K562 (cell line): ENCODE measurements at regions not wholly inside any gene's neighbourhood (a gene's known extent, or its start where the extent isn't known, plus 50 kb on each side); places are given as distances from the start of the nearest gene placed in this dataset.

Experiments
- ATAC-seq: fragments of 200-7000 bp; cut with Tn5 transposase; 3 replicates; pipeline ENCODE4 v1.9.1; 2020; ENCODE audit warnings: moderate library complexity
- BruUV-seq: library from RNA; stranded (reverse); fragments of 400-500 nt; replicated peaks from 2 replicates; lab custom pipeline; 2021; lab: Mats Ljungman, UMichigan
- CTCF ChIA-PET: fragments of 300-600 bp; formaldehyde crosslinking; extraction: SDS; loops from one replicate; lab custom pipeline; 2021; ENCODE audit warnings: low intra/inter-chr PET ratio; lab: Yijun Ruan, JAX
- POLR2A ChIA-PET: fragments of 300-600, 350-650 bp; sonication (Branson Sonifier 250); formaldehyde crosslinking; extraction: SDS; loops from one replicate; lab custom pipeline; 2021; ENCODE audit warnings: antibody characterized with exemption, inconsistent platforms; lab: Yijun Ruan, JAX
- DNase-seq, 4 experiments: peaks; one replicate each; pipeline versions ENCODE4 v3.0.0 to v3.0.0-alpha.2; 2011 to 2018; ENCODE audit warnings: low spot score in 3 of 4, mixed read lengths in 3 of 4; ENCODE audit errors: extremely low read depth in 1 of 4
- FAIRE-seq: peaks from 2 replicates; lab custom pipeline; 2011; peaks lifted over from hg19 to GRCh38; lab: Jason Lieb, UNC
- H2AFZ ChIP-seq: 2 replicates; pipeline ENCODE4 v1.6.0; 2011; ENCODE audit warnings: low read depth, low read length, control low read depth, inconsistent platforms
- H3K27ac ChIP-seq: fragments of 200-600 bp; 3 replicates; pipeline ENCODE4 v1.8.0; 2011; ENCODE audit warnings: low read depth, mild to moderate bottlenecking, control low read depth, inconsistent platforms, low read length, moderate library complexity, mixed read lengths; ENCODE audit errors: extremely low read depth
- H3K27me3 ChIP-seq, 2 experiments: fragments of 300-600 bp in 1 of 2; 2 replicates in 1 of 2; 3 replicates in 1 of 2; pipeline versions ENCODE4 v1.6.0 to v1.8.0; 2011; ENCODE audit warnings: inconsistent platforms in 2 of 2, low read length in 2 of 2, mild to moderate bottlenecking in 1 of 2, mixed read lengths in 1 of 2, moderate library complexity in 1 of 2; ENCODE audit not compliant: control insufficient read depth in 2 of 2, insufficient read depth in 2 of 2
- H3K36me3 ChIP-seq: fragments of 300-600 bp; 3 replicates; pipeline ENCODE4 v1.8.0; 2011; ENCODE audit warnings: mild to moderate bottlenecking, low read length, inconsistent platforms; ENCODE audit not compliant: control insufficient read depth, insufficient read depth
- H3K4me1 ChIP-seq, 2 experiments: fragments of 200-600 bp in 1 of 2; replicated peaks in 1 of 2; 2 replicates in 1 of 2; 3 replicates in 1 of 2; pipeline versions ENCODE4 v1.5.1 to v1.8.0; 2011; ENCODE audit warnings: inconsistent platforms in 2 of 2, low read length in 2 of 2, mild to moderate bottlenecking in 1 of 2, mixed read lengths in 1 of 2, moderate library complexity in 1 of 2; ENCODE audit not compliant: control insufficient read depth in 2 of 2, insufficient read depth in 2 of 2
- H3K4me2 ChIP-seq: 2 replicates; pipeline ENCODE4 v1.6.1; 2011; ENCODE audit warnings: low read length, control low read depth, inconsistent platforms, mixed read lengths; ENCODE audit not compliant: insufficient read depth
- H3K4me3 ChIP-seq: fragments of 200-600 bp; sonication (generic), shearing (Covaris generic); 2 replicates; pipeline ENCODE4 v1.5.1; 2016; ENCODE audit warnings: control low read depth, inconsistent platforms
- H3K79me2 ChIP-seq: fragments of 200-600 bp; 3 replicates; pipeline ENCODE4 v1.8.0; 2011; ENCODE audit warnings: low read length, inconsistent platforms; ENCODE audit not compliant: control insufficient read depth, insufficient read depth
- H3K9ac ChIP-seq, 2 experiments: 2 replicates each; pipeline versions ENCODE4 v1.6.0 to v1.6.1; 2011; ENCODE audit warnings: low read depth in 2 of 2, low read length in 2 of 2, control low read depth in 1 of 2, inconsistent platforms in 1 of 2, mild to moderate bottlenecking in 1 of 2, mixed read lengths in 1 of 2; ENCODE audit not compliant: insufficient read depth in 1 of 2
- H3K9me1 ChIP-seq: one replicate; pipeline ENCODE4 v1.6.0; 2011; ENCODE audit warnings: inconsistent platforms, mild to moderate bottlenecking, low read length, moderate library complexity; ENCODE audit not compliant: control insufficient read depth, insufficient read depth
- H3K9me3 ChIP-seq: replicated peaks from 2 replicates; pipeline ENCODE4 v1.5.1; 2011; ENCODE audit warnings: low read depth, low read length, inconsistent platforms; ENCODE audit not compliant: control insufficient read depth, insufficient read depth
- H4K20me1 ChIP-seq: replicated peaks from 2 replicates; pipeline ENCODE4 v1.6.1; 2011; ENCODE audit warnings: low read length, inconsistent platforms, mixed read lengths; ENCODE audit not compliant: control insufficient read depth, insufficient read depth
- ARID4B ChIP-seq: sonication (generic); formaldehyde crosslinking; IDR thresholded peaks from 2 replicates; pipeline ENCODE4 v1.8.0; 2022; ENCODE audit warnings: mild to moderate bottlenecking, missing genetic modification reagents
- BRF1 ChIP-seq: IDR thresholded peaks from 3 replicates; pipeline ENCODE4 v1.6.1; 2011; ENCODE audit warnings: borderline replicate concordance, mild to moderate bottlenecking; ENCODE audit not compliant: insufficient read length; ENCODE audit errors: extremely low read depth
- HOXB6 ChIP-seq: fragments of 250-450 bp; sonication (Bioruptor Pico); IDR thresholded peaks from 2 replicates; pipeline ENCODE4 v1.5.1; 2022; ENCODE audit warnings: mild to moderate bottlenecking, borderline replicate concordance
- KLF10 ChIP-seq: fragments of 250-450 bp; sonication (Bioruptor Pico); IDR thresholded peaks from 2 replicates; pipeline ENCODE4 v1.6.1; 2021; ENCODE audit warnings: matching md5 sums
- MECOM ChIP-seq: fragments of 250-450 bp; sonication (Bioruptor Pico); IDR thresholded peaks from 2 replicates; pipeline ENCODE4 v1.8.0; 2022; ENCODE audit warnings: inconsistent platforms
- PHF21A ChIP-seq: fragments of 450-650 bp; IDR thresholded peaks from 2 replicates; pipeline ENCODE4 v1.6.1; 2017; ENCODE audit warnings: low read depth, borderline replicate concordance
- PHF8 ChIP-seq: fragments of 200-600 bp; sonication (generic); IDR thresholded peaks from 2 replicates; pipeline ENCODE4 v1.6.1; 2012; ENCODE audit warnings: mixed run types, mild to moderate bottlenecking, inconsistent platforms, low read length, moderate library complexity, borderline replicate concordance
- TBL1XR1 ChIP-seq, 2 experiments: IDR thresholded peaks; 2 replicates each; pipeline ENCODE4 v1.6.1; 2012; ENCODE audit warnings: improper control_type of control experiment in 2 of 2, low read length in 2 of 2, mild to moderate bottlenecking in 1 of 2
- XRCC3 ChIP-seq: fragments of 450-650 bp; IDR thresholded peaks from 2 replicates; pipeline ENCODE4 v1.6.1; 2017; ENCODE audit warnings: mild to moderate bottlenecking, moderate library complexity
- ZNF3 ChIP-seq: fragments of 250-450 bp; sonication (Bioruptor Pico); IDR thresholded peaks from 2 replicates; pipeline ENCODE4 v1.5.0; 2021; ENCODE audit warnings: mild to moderate bottlenecking, moderate library complexity
- ZNF583 ChIP-seq: fragments of 250-450 bp; sonication (Bioruptor Pico); IDR thresholded peaks from 2 replicates; pipeline ENCODE4 v1.4.0; 2020
- WGBS: fragments of 100-300 bp; shearing (Covaris generic); methylation state at CpG from one replicate; pipeline ENCODE4 v1.1.6; 2016; ENCODE audit warnings: low coverage, mixed read lengths; ENCODE audit not compliant: insufficient coverage; ENCODE audit errors: missing lambda C conversion rate; 5-methylcytosine and 5-hydroxymethylcytosine counted together
- in situ Hi-C: fragments of 300-500 bp; cut with MboI; formaldehyde crosslinking; loops from 4 replicates; pipeline ENCODE4 v1.15.0; 2018; ENCODE audit warnings: inconsistent platforms, mixed read lengths
- intact Hi-C: fragments of 100-400 bp; cut with micrococcal nuclease; formaldehyde crosslinking; loops from 2 replicates; pipeline ENCODE4 v1.14.2; 2022
- TF ChIP-seq, protein P1 (sequence below): fragments of 250-450 bp; sonication (Bioruptor Pico); IDR thresholded peaks from 2 replicates; pipeline ENCODE4 v1.5.0; 2022; ENCODE audit warnings: mild to moderate bottlenecking

GRCh38 chr3:65017359-65017758 lies 329.6 kb upstream of the ADAMTS9 start:
- Histone ChIP-seq H3K79me2 (no peaks in the 10 kb centered on the region), H3K9ac (no peak overlapping the region), H3K4me1 (peaks cover 0 to 22% of the 10 kb centered on the region in 2 experiments; a peak in 2 of 5 replicates), H3K4me2 (no peak overlapping the region), H3K36me3 (no peaks in the 10 kb centered on the region), H2AFZ (no peak overlapping the region), H4K20me1 (no peaks in the 10 kb centered on the region), H3K9me3 (no peaks in the 10 kb centered on the region; the same call in 1 of the 2 replicates), H3K9me1 (no peaks in the 10 kb centered on the region), H3K4me3 (no peak overlapping the region), H3K27me3 (no peaks in the 10 kb centered on the region), H3K27ac (no peak overlapping the region)
- BruUV-seq = no TSS peak
- 13% methylated on average over 1 of the region's 1 CpG for WGBS
- in situ Hi-C loops = no loop called here
- ChIA-PET POLR2A (no interaction called here), CTCF (no interaction called here)
- TF ChIP-seq XRCC3 = no peak
- no peak for TF ChIP-seq HOXB6 (CRISPR knock-in tag)
- TF ChIP-seq MECOM (CRISPR knock-in tag) = no peak
- TF ChIP-seq PHF8 = no peak
- TF ChIP-seq ZNF3 = no peak
- TF ChIP-seq KLF10 = no peak
- ATAC-seq (no peak), FAIRE-seq (no peak), DNase-seq (no peak)
- intact Hi-C loops = no loop called here

DNA sequence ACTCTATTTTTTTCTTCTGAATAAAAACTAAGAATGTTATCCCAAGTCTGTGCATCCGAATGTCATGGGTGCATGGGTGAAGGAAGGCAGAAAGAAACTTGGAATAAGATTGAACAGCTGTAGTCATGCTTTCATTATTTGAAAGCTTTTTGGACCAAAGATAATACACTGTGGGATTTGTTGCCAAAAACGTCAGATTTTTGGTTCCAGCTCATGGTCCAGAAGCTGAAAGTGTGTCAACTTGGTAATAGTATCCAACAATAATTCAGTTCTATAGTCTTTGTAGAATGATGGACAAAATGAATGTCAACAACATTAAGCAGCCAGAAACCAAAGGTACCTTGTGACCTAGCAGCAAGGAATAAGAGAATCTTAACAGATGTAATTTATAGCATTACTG lies 327.9 kb upstream of the ADAMTS9 start:
- Histone ChIP-seq H3K9me3 (no peaks in the 10 kb centered on the region; the same call in 1 of the 2 replicates), H3K27ac (no peak overlapping the region), H3K4me2 (no peak overlapping the region), H3K4me1 (peaks cover 0 to 22% of the 10 kb centered on the region in 2 experiments; a peak in 2 of 5 replicates), H3K79me2 (no peaks in the 10 kb centered on the region), H3K27me3 (no peaks in the 10 kb centered on the region), H3K9me1 (no peaks in the 10 kb centered on the region), H3K4me3 (no peak overlapping the region), H3K9ac (no peak overlapping the region), H2AFZ (no peak overlapping the region), H4K20me1 (no peaks in the 10 kb centered on the region), H3K36me3 (no peaks in the 10 kb centered on the region)
- no TSS peak for BruUV-seq
- WGBS = 24% methylated on average over 2 of the region's 2 CpGs
- POLR2A ChIA-PET = no interaction called here
- ATAC-seq = no peak
- FAIRE-seq = no peak
- no peak for DNase-seq
- in situ Hi-C loops (no loop called here), intact Hi-C loops (no loop called here)
- CTCF ChIA-PET = no interaction called here
- TF ChIP-seq ARID4B (CRISPR knock-in tag) (no peak), BRF1 (no peak), ZNF583 (CRISPR knock-in tag) (no peak), TBL1XR1 (IDR thresholded peaks at IDR 0.05; ENCODE audit: low read length in 2 of 2) (no peak), PHF21A (no peak)
- TF ChIP-seq, protein P1, sequence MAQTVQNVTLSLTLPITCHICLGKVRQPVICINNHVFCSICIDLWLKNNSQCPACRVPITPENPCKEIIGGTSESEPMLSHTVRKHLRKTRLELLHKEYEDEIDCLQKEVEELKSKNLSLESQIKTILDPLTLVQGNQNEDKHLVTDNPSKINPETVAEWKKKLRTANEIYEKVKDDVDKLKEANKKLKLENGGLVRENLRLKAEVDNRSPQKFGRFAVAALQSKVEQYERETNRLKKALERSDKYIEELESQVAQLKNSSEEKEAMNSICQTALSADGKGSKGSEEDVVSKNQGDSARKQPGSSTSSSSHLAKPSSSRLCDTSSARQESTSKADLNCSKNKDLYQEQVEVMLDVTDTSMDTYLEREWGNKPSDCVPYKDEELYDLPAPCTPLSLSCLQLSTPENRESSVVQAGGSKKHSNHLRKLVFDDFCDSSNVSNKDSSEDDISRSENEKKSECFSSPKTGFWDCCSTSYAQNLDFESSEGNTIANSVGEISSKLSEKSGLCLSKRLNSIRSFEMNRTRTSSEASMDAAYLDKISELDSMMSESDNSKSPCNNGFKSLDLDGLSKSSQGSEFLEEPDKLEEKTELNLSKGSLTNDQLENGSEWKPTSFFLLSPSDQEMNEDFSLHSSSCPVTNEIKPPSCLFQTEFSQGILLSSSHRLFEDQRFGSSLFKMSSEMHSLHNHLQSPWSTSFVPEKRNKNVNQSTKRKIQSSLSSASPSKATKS (CRISPR knock-in tag) = no peak
